Adrenal gland (tissue), 5 donors: ENCODE measurements at regions not wholly inside any gene's neighbourhood (a gene's known extent, or its start where the extent isn't known, plus 50 kb on each side); places are given as distances from the start of the nearest gene placed in this dataset.

Experiments
- CTCF ChIP-seq, 6 experiments: fragments of 450-650 bp in 4 of 6; fragments of 200-600 bp in 2 of 6; sonication (generic) in 1 of 6; IDR thresholded peaks; 1 replicate in 5 of 6; 2 replicates in 1 of 6; pipeline versions ENCODE4 v1.5.1 to v1.8.0; 2016 to 2021; ENCODE audit warnings: antibody characterized with exemption in 6 of 6, mild to moderate bottlenecking in 2 of 6, moderate library complexity in 1 of 6
- POLR2A ChIP-seq, 2 donors: fragments of 450-650 bp; IDR thresholded peaks; one replicate each; pipeline ENCODE4 v1.6.1; 2017; ENCODE audit warnings: antibody characterized with exemption in 2 of 2, mild to moderate bottlenecking in 2 of 2, moderate library complexity in 1 of 2
- donor health status: DM: no; HTN: no; CAD: no.

GRCh38 chr2:15884790-15885189, 55.6 kb upstream of the MYCN start:
- TF ChIP-seq CTCF (IDR thresholded peaks at IDR 0.05), result no peak
- no peak for TF ChIP-seq POLR2A (IDR thresholded peaks at IDR 0.05)
